ENCODE measurements at regions not wholly inside any gene's neighbourhood (a gene's known extent, or its start where the extent isn't known, plus 50 kb on each side); places are given as distances from the start of the nearest gene placed in this dataset.

DNA sequence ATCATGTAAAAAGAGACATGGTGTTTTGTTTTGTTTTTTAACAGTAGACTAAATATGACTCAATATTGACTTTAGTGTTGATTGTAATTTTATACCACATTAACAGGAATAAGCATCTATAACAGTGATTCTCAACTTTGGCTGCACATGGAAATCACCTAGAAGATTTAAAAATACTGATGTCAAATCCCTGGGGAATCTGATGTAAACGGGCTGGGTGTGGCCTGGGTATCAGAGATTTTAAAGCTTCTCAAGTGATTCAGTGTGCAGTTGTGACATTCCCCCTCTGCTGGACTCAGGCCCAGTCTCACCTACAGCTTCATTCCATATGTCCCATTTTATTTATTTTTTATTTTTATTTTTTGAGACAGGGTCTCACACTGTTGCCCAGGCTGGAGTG is 82.8 kb upstream of the ATP8B1 start:
- Histone ChIP-seq H3K79me2 (ENCODE audit: control insufficient read depth in 1 of 2, insufficient read depth in 2 of 2, low read length in 2 of 2) (no peaks in the 10 kb centered on the region), H3K27ac (ENCODE audit: low read depth, low read length) (no peak overlapping the region), H2BK15ac (ENCODE audit: low read length) (no peak overlapping the region), H3K36me3 (ENCODE audit: control insufficient read depth in 2 of 4, insufficient read depth in 4 of 4, low read length in 3 of 4) (no peaks in the 10 kb centered on the region), H2BK12ac (ENCODE audit: low read depth, low read length) (no peak overlapping the region), H4K20me1 (replicated peaks in 1 of 2; ENCODE audit: control insufficient read depth in 1 of 2, insufficient read depth in 2 of 2, low read length in 2 of 2) (no peaks in the 10 kb centered on the region), H3K4me1 (replicated peaks in 1 of 4; ENCODE audit: control insufficient read depth in 3 of 4, insufficient read depth in 4 of 4, low read length in 3 of 4) (no peaks in the 10 kb centered on the region), H2AFZ (ENCODE audit: low read length) (no peak overlapping the region), H3K4me2 (ENCODE audit: insufficient read depth in 1 of 2, low read depth in 2 of 2, low read length in 2 of 2) (no peak overlapping the region), H3K4me3 (ENCODE audit: extremely low read depth in 1 of 4, insufficient read depth in 2 of 4, low read depth in 3 of 4, low read length in 4 of 4) (no peak overlapping the region), H3K27me3 (replicated peaks in 1 of 4; ENCODE audit: control insufficient read depth in 3 of 4, extremely low read depth in 1 of 4, insufficient read depth in 3 of 4, low read length in 3 of 4) (no peaks in the 10 kb centered on the region), H3K9me3 (ENCODE audit: insufficient read depth in 2 of 2, low read depth in 1 of 2, low read length in 1 of 2) (no peaks in the 10 kb centered on the region), H2BK20ac (ENCODE audit: low read length) (no peak overlapping the region), H3K4ac (replicated peaks; ENCODE audit: insufficient read length, low read depth, low read length) (no peak overlapping the region), H2BK120ac (replicated peaks; ENCODE audit: low read depth, low read length) (no peak overlapping the region), H3K9ac (replicated peaks in 1 of 4; ENCODE audit: extremely low read depth in 1 of 4, low read depth in 3 of 4, low read length in 3 of 4) (no peak overlapping the region), H3K56ac (replicated peaks; ENCODE audit: insufficient read length, low read depth, low read length) (no peak overlapping the region), H3K23me2 (ENCODE audit: low read depth, low read length) (no peaks in the 10 kb centered on the region), H3K23ac (ENCODE audit: insufficient read length) (no peak overlapping the region), H4K91ac (replicated peaks; ENCODE audit: insufficient read length, low read length) (no peak overlapping the region), H2BK5ac (ENCODE audit: low read depth, low read length) (no peak overlapping the region), H4K8ac (ENCODE audit: extremely low read depth, insufficient read depth, low read length) (no peak overlapping the region), H4K5ac (ENCODE audit: insufficient read length, low read depth, low read length) (no peak overlapping the region), H2AK5ac (ENCODE audit: low read depth, low read length) (no peak overlapping the region), H3K14ac (ENCODE audit: insufficient read length) (no peak overlapping the region), H3K18ac (ENCODE audit: extremely low read depth, low read length) (no peak overlapping the region), H3K79me1 (ENCODE audit: low read depth, low read length) (no peaks in the 10 kb centered on the region)
- 95% methylated on average over 1 of the region's 1 CpG; no CpG with 5 or more reads in 1 of the 2 experiments for WGBS, 2 experiments (ENCODE audit: extremely low coverage in 1 of 2, insufficient coverage in 1 of 2, insufficient read length in 1 of 2, insufficient replicate concordance in 2 of 2, low coverage in 1 of 2, low lambda C conversion rate in 2 of 2, missing lambda C conversion rate in 1 of 2)
- no peak for TF ChIP-seq TAF7 (optimal IDR thresholded peaks at IDR 0.05; ENCODE audit: borderline replicate concordance, low read depth, low read length)
- TF ChIP-seq CHD2 (IDR thresholded peaks at IDR 0.05; ENCODE audit: low read length), result no peak
- TF ChIP-seq SP2 (IDR thresholded peaks at IDR 0.05; ENCODE audit: low read length), result no peak
- TF ChIP-seq SRF (IDR thresholded peaks at IDR 0.05; ENCODE audit: low read depth, low read length), result no peak
- TF ChIP-seq, protein P1, sequence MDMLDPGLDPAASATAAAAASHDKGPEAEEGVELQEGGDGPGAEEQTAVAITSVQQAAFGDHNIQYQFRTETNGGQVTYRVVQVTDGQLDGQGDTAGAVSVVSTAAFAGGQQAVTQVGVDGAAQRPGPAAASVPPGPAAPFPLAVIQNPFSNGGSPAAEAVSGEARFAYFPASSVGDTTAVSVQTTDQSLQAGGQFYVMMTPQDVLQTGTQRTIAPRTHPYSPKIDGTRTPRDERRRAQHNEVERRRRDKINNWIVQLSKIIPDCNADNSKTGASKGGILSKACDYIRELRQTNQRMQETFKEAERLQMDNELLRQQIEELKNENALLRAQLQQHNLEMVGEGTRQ (IDR thresholded peaks at IDR 0.05; ENCODE audit: low read length), result no peak
- TF ChIP-seq RXRA (IDR thresholded peaks at IDR 0.05; ENCODE audit: insufficient read depth, low read depth, low read length), result no peak
- no peak for TF ChIP-seq KDM4A (IDR thresholded peaks at IDR 0.05; ENCODE audit: low read depth, low read length, severe bottlenecking)
- no peak for TF ChIP-seq NANOG (IDR thresholded peaks at IDR 0.05; ENCODE audit: insufficient read depth, low read depth, low read length, poor library complexity, severe bottlenecking)
- no peak for TF ChIP-seq SIN3A (conservative IDR thresholded peaks at IDR 0.05 in 1 of 2, IDR thresholded peaks at IDR 0.05 in 1 of 2; ENCODE audit: low read depth in 1 of 2, low read length in 2 of 2)
- no peak for TF ChIP-seq RFX5 (IDR thresholded peaks at IDR 0.05; ENCODE audit: borderline replicate concordance, low read depth, low read length)
- ChIA-PET POLR2A (ENCODE audit: partially characterized antibody) (interaction anchor here (1.3 kb wide), 1 partner anchor 10 kb away, joined by 3 read pairs; no protein-coding TSS in a partner anchor), CTCF (ENCODE audit: partially characterized antibody) (interaction anchor here (0.7 to 3.9 kb wide), 5 partner anchors 18 to 261 kb away, joined by 3 to 17 read pairs (median 3); no protein-coding TSS in a partner anchor)
- no peak for FAIRE-seq
- no peak for DNase-seq (ENCODE audit: low read depth in 1 of 2, low spot score in 2 of 2)
